Stimulated activated CD8-positive, alpha-beta memory T cell treated with anti-CD3 and anti-CD28 coated beads, Interleukin-4, amount 100 ng/mL, for 1 hour (primary cell): ENCODE measurements at regions not wholly inside any gene's neighbourhood (a gene's known extent, or its start where the extent isn't known, plus 50 kb on each side); places are given as distances from the start of the nearest gene placed in this dataset.
"Not testable (repeated sequence)": the region's sequence is repeated elsewhere in the genome, so short reads cannot be mapped to it uniquely, and the experiment has no call there.

ENCODE experiments used
- DNase-seq, 2 donors: peaks; one replicate each; pipeline ENCODE4 v3.0.0-alpha.2; 2020; ENCODE audit warnings: low read depth in 2 of 2, low spot score in 1 of 2

DNA sequence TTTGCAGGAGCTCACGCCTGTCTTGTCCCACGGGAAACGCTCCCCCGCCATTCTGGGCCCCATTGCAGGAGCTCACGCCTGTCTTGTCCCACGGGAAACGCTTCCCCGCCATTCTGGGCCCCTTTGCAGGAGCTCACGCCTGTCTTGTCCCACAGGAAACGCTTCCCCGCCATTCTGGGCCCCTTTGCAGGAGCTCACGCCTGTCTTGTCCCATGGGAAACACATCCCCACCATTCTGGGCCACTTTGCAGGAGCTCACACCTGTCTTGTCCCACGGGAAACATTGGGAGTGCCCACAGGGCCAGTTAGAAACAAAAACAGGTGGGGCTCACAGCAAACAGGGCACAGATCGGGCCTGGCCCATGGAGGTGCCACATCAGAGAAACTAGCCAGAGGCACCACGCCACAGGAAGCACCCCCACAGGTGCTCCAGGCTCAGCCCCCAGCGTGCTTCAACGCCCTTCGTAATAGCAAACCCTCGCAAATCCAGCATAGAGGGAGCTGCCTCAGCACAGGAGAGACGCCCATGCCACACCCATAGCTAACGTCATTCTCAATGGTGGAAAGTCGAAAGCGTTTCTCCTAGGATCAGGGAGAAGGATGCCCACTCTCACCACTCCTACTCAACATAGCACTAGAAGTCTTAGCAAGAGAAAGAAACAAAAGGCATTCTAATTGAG is 218.2 kb upstream of the FRG1 start:
- not testable (repeated sequence) for DNase-seq

- not testable (repeated sequence) for DNase-seq
These were observed 212.6 kb upstream of the FRG1 start for GRCh38 chr4:189727982-189728638.

DNA sequence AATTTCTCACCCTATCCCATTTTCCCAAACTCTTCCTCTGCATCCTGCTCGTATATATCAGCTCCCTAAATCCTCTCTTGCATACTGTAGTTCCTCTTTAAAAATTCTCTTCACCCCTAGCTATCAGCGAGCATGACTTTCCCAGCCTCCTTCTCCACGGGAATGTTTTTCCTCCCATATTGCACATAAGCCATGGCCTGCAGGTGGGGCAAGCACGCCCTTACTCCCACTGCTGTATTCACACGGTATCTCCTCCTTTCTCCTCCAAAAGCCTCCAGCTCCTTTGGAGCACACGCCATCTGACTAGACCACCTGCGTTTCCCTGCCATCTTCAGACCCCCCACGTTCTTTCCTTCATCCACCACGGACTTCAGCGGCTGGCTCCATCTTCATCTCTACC is 208.7 kb upstream of the FRG1 start:
- not testable (repeated sequence) for DNase-seq

GRCh38 chr4:189733507-189733906 is 207.2 kb upstream of the FRG1 start:
- not testable (repeated sequence) for DNase-seq

DNA sequence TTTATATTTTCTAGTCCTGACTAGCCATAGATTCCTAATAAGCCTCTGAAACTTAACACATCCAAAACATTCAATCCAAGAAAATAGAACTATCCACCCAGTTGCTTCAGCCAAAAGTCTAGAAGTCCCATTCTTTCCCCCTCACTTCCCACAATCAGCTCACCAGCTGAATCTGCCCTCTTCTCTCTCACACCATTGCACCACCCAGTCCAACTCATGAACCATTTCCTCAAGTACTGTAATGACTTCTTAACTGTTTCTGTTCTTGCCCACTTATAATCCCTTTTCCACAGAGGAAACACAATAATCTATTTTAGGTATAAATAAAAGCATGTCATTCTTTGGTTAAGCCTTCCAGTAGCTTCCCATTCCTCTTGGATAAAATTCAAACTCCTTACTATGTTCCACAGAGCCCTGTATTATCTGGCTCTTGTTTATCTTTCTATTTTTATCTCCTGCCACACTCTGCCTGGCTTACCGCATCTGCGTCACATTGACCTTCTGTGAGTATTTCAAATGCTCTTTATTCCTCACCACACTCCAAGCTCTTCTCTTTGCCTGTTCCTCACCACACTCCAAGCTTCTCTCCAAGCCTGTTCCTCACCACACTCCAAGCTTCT is 205.9 kb upstream of the FRG1 start:
- not testable (repeated sequence) for DNase-seq

GRCh38 chr4:189736656-189737055 is 204.0 kb upstream of the FRG1 start:
- not testable (repeated sequence) for DNase-seq

GRCh38 chr4:189740118-189740517 is 200.6 kb upstream of the FRG1 start:
- not testable (repeated sequence) for DNase-seq

GRCh38 chr4:189740873-189741272 is 199.8 kb upstream of the FRG1 start:
- DNase-seq = no peak

DNA sequence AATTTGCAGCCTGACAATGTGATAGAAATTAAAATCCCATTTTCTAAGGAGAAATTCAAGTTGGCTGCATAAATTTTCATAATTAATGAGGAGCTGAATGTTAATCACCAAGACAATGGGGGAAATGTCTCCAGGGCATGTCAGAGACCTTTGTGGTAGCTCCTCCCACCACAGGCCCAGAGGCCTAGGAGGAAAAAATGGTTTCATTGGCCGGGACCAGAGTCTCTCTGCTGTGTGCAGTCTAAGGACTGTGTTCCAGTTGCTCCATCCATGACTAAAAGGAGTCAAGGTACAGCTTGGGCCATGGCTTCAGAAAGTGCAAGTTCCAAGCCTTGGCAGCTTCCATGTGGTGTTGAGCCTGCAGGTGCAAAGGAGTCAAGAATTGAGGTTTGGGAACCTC is 187.6 kb upstream of the FRG1 start:
- DNase-seq = not testable (repeated sequence)

GRCh38 chr4:189763583-189763982 is 177.1 kb upstream of the FRG1 start:
- DNase-seq = no peak

DNA sequence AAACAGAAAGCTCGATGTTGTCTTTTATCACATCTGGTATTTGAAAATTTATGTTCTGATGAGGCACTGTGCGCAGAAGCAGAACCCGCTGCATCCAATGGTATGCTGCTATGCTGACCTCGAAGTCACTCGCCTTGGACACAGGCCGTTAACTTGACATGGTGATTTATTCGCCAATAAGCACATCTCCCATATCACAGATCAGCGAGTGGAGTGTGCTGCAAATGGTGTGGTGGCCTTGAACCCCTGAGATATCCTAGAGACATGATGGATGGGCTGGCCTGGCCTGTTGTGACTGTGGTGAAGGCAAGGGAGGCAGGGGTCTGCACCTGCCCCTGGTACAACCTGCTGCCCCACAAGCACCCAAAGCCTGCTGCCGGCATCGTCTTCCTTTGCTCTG is 175.4 kb upstream of the FRG1 start:
- no peak for DNase-seq

DNA sequence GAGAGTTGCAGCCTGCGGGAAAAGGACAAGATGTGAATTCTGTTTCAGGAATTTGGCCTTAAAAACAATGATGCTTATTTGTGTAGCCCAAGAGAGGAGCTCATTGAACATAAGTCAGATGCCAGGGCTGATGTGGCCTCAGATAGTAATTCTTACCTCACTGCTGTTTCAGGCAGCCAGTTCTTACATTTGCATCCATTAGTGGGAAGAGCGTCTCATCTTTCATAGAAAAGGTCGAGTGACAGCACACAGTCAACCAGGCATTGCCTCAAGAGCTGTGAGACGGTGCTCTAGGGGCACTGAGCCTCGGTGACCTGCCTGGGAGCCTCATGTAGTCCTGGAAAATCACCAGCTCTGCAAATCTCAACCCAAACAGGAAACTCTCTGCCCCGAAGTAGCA is 174.9 kb upstream of the FRG1 start:
- no peak for DNase-seq

- DNase-seq = no peak
These were observed 172.7 kb upstream of the FRG1 start for GRCh38 chr4:189767941-189768340.

DNA sequence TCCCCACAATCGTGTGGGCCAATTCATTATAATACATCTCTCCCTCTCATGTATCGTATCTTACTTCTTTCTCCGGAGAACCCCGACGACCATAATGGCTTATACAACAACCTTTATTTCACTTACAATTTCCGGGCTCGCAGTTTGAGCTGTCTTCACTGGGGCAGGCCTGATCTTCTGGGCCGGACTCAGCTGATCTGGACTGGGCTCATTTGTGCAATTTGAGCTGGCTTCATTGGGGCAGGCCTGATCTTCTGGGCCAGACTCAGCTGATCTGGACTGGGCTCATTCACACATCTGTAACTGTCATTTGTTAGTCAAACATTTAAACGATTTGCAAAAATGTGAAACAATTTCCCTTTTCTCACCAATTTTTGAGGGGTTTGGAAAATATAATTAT is 171.5 kb upstream of the FRG1 start:
- DNase-seq = no peak

- no peak for DNase-seq
These were observed 168.8 kb upstream of the FRG1 start for GRCh38 chr4:189771696-189772361.

DNA sequence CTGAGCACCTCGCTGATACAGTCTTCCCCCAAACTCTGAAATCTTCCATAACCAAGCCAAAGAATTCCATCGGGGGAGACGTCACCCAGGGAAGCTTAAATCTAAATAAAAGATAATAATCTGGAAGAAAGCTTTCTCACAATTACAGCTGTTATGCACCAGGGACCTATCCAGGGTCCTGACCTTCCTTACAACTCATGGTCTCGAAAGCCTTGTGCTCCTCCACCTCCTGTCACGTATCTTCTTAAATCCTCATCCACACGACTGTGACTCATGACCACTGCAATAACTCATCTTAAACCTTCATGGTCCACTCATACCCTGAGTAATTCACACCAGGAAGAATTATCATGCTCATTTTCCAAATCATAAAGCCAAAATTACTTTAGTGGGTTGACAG is 166.8 kb upstream of the FRG1 start:
- no peak for DNase-seq

GRCh38 chr4:189779281-189779980 is 161.2 kb upstream of the FRG1 start:
- DNase-seq = no peak

- DNase-seq = no peak
These were observed 160.3 kb upstream of the FRG1 start for GRCh38 chr4:189780391-189780790.

DNA sequence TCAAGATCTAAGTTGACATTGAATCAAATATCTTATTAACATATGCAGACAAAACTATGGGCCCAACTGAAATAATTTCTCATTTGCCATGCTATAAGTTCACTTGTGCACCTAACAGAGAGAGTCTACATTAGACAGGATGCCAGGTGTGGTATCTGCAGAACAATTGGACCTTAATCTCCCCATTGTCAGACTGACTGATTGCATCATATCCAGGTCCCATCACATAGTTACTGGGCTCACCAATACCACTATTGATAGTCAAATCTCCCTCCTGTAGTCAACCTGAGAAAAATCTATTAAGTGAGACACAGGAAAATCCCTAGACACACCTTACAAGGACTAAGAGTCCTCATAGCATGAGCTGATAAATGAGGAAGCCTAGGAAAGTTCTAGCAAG is 156.0 kb upstream of the FRG1 start:
- DNase-seq = no peak

DNA sequence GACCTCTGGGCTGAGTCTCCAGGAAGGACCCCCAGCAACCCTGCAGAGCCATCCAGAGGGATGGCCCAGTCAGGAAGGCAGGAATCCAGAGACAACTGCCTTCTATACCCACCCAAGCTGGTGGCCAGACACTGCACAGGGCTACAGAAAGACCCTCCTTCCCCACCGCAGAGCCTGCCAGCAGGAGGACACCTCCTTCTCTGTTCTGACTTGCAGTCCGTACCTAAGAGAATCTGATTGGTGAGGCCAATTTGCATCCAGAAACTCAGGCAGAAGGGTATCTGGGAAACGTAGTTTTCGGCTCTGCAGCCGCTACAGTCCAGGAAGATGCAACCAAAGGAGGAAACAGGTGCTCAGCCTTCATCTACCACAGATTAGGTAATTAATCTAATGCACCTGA is 155.4 kb upstream of the FRG1 start:
- no peak for DNase-seq

DNA sequence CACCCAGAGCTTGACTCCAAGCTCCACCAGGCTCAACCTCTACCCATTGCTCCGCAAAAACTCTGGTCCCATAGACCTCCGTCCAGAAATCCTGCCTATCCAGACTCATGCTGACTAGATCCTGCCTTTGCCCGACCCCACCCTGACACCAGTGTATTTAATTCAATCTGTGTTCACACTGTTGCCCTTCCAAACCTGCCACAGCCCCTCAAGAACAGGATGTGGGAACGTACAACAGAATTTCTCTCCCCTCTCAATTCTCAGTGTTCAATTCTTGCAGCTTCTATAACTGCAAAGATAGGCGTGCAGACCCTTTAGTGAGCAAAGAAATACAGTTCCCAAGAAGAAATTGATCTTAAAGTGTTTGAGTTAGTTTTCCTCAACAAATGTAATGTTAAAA is 154.2 kb upstream of the FRG1 start:
- DNase-seq = no peak
